GM19239 (cell line): ENCODE measurements at regions not wholly inside any gene's neighbourhood (a gene's known extent, or its start where the extent isn't known, plus 50 kb on each side); places are given as distances from the start of the nearest gene placed in this dataset.
"Not testable (repeated sequence)": the region's sequence is repeated elsewhere in the genome, so short reads cannot be mapped to it uniquely, and the experiment has no call there.

ENCODE experiments used
- DNase-seq: peaks from one replicate; pipeline ENCODE4 v3.0.0; 2011; ENCODE audit warnings: low spot score; ENCODE audit not compliant: insufficient read length
- FAIRE-seq: peaks from 2 replicates; lab custom pipeline; 2011; peaks lifted over from hg19 to GRCh38; lab: Jason Lieb, UNC

GRCh38 chr5:125057912-125058826, 311.7 kb upstream of the ZNF608 start:
- FAIRE-seq (no peak), DNase-seq (no peak)

- no peak for FAIRE-seq
- DNase-seq = no peak
These were observed 313.0 kb upstream of the ZNF608 start for GRCh38 chr5:125059255-125060002.

- no peak for DNase-seq
- FAIRE-seq = no peak
These were observed 315.3 kb upstream of the ZNF608 start for GRCh38 chr5:125061726-125062125.

GRCh38 chr5:125064621-125065438, 318.4 kb upstream of the ZNF608 start:
- DNase-seq = no peak
- no peak for FAIRE-seq

- FAIRE-seq = no peak
- no peak for DNase-seq
These were observed 319.3 kb upstream of the ZNF608 start for GRCh38 chr5:125065741-125066140.

- DNase-seq (no peak), FAIRE-seq (no peak)
These were observed 324.5 kb upstream of the ZNF608 start for GRCh38 chr5:125070961-125071360.

GRCh38 chr5:125073090-125073489, 326.7 kb upstream of the ZNF608 start:
- FAIRE-seq = no peak
- DNase-seq = no peak

- FAIRE-seq = no peak
- DNase-seq = no peak
These were observed 329.1 kb upstream of the ZNF608 start for GRCh38 chr5:125075567-125075966.

GRCh38 chr5:125079028-125079427, 332.6 kb upstream of the ZNF608 start:
- DNase-seq = not testable (repeated sequence)

GRCh38 chr5:125081101-125081500, 334.7 kb upstream of the ZNF608 start:
- DNase-seq = no peak
- no peak for FAIRE-seq

More at GRCh38 chr5:125079028-125079427, 332.6 kb upstream of the ZNF608 start:
- not testable (repeated sequence) for FAIRE-seq

- FAIRE-seq (no peak), DNase-seq (no peak)
These were observed 337.5 kb upstream of the ZNF608 start for GRCh38 chr5:125083981-125084380.

GRCh38 chr5:125085797-125086505, 339.5 kb upstream of the ZNF608 start:
- FAIRE-seq (no peak), DNase-seq (no peak)

GRCh38 chr5:125088522-125089105, 342.2 kb upstream of the ZNF608 start:
- DNase-seq = no peak
- no peak for FAIRE-seq

- DNase-seq, FAIRE-seq: not testable (repeated sequence)
These were observed 345.7 kb upstream of the ZNF608 start for GRCh38 chr5:125092138-125092537.

- no peak for FAIRE-seq
These were observed 347.3 kb upstream of the ZNF608 start for GRCh38 chr5:125093776-125094175.

GRCh38 chr5:125100342-125100741, 353.9 kb upstream of the ZNF608 start:
- no peak for FAIRE-seq

More at GRCh38 chr5:125093776-125094175, 347.3 kb upstream of the ZNF608 start:
- DNase-seq = no peak

GRCh38 chr5:125100951-125101350, 354.5 kb upstream of the ZNF608 start:
- no peak for DNase-seq
- no peak for FAIRE-seq

More at GRCh38 chr5:125100342-125100741, 353.9 kb upstream of the ZNF608 start:
- no peak for DNase-seq

GRCh38 chr5:125103459-125103858, 357.0 kb upstream of the ZNF608 start:
- DNase-seq (no peak), FAIRE-seq (no peak)

GRCh38 chr5:125106271-125106670, 359.8 kb upstream of the ZNF608 start:
- no peak for DNase-seq
- no peak for FAIRE-seq
